ENCODE measurements at regions not wholly inside any gene's neighbourhood (a gene's known extent, or its start where the extent isn't known, plus 50 kb on each side); places are given as distances from the start of the nearest gene placed in this dataset.

GRCh38 chr6:25034431-25034921, 98.7 kb upstream of the RIPOR2 start:
- no peak for TF ChIP-seq CTCF (IDR thresholded peaks at IDR 0.05; ENCODE audit: low read depth, low read length, missing input control)
- TF ChIP-seq RAD21 (IDR thresholded peaks at IDR 0.05), result no peak
- TF ChIP-seq ZBTB33 (IDR thresholded peaks at IDR 0.05), result no peak
- no peak for TF ChIP-seq ATF3 (IDR thresholded peaks at IDR 0.05)
- TF ChIP-seq NR2F2 (IDR thresholded peaks at IDR 0.05), result no peak
- TF ChIP-seq REST (IDR thresholded peaks at IDR 0.05), result no peak
- no peak for TF ChIP-seq JUND (IDR thresholded peaks at IDR 0.05)
- TF ChIP-seq HNF4G (IDR thresholded peaks at IDR 0.05), result no peak
- no peak for TF ChIP-seq SP1 (IDR thresholded peaks at IDR 0.05)

All from liver (tissue), 3 donors.